GM13976 (cell line): ENCODE measurements at regions not wholly inside any gene's neighbourhood (a gene's known extent, or its start where the extent isn't known, plus 50 kb on each side); places are given as distances from the start of the nearest gene placed in this dataset.

Source experiments
- DNase-seq: peaks from one replicate; pipeline ENCODE4 v3.0.0; 2012; ENCODE audit warnings: low spot score
- in situ Hi-C: fragments of 300-500 bp; cut with MboI; formaldehyde crosslinking; loops from one replicate; pipeline ENCODE4 v1.12.0; 2022; ENCODE audit warnings: low sequenced_read_pairs, mixed read lengths, inconsistent platforms; ENCODE audit not compliant: unreplicated experiment
- TF ChIP-seq, protein P1 (sequence below): IDR thresholded peaks from 2 replicates; pipeline ENCODE4 v1.5.1; 2012; ENCODE audit warnings: borderline replicate concordance, mild to moderate bottlenecking; ENCODE audit not compliant: insufficient read depth; ENCODE audit errors: extremely low read depth, missing control alignments, control extremely low read depth

DNA sequence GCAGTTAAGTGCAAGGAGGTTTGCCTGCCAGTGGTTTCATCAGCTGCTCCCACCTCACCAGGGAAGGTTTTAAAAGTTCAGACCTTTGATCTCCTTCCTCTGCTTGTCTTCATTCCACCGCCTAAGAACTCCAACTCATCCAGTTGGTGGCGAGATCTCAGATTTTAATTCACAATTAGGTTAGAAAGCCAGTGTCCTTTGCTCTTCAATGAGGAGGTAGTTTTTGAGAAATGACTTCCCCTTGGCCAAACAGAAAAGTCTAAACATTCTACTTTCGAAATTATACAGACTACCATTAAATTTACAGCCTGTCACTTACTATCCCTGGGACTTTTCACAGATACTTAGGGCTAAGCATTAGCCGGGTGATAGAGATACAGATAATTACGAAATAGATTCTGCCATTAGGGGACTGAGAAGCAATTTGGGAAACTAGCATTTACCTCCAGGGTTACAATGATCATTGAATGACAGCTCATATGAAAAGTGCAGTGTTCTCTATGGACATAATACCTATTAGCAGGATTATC lies 513.4 kb upstream of the GHITM start:
- in situ Hi-C loops = no loop called here
- TF ChIP-seq, protein P1, sequence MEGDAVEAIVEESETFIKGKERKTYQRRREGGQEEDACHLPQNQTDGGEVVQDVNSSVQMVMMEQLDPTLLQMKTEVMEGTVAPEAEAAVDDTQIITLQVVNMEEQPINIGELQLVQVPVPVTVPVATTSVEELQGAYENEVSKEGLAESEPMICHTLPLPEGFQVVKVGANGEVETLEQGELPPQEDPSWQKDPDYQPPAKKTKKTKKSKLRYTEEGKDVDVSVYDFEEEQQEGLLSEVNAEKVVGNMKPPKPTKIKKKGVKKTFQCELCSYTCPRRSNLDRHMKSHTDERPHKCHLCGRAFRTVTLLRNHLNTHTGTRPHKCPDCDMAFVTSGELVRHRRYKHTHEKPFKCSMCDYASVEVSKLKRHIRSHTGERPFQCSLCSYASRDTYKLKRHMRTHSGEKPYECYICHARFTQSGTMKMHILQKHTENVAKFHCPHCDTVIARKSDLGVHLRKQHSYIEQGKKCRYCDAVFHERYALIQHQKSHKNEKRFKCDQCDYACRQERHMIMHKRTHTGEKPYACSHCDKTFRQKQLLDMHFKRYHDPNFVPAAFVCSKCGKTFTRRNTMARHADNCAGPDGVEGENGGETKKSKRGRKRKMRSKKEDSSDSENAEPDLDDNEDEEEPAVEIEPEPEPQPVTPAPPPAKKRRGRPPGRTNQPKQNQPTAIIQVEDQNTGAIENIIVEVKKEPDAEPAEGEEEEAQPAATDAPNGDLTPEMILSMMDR = no peak
- DNase-seq = no peak

DNA sequence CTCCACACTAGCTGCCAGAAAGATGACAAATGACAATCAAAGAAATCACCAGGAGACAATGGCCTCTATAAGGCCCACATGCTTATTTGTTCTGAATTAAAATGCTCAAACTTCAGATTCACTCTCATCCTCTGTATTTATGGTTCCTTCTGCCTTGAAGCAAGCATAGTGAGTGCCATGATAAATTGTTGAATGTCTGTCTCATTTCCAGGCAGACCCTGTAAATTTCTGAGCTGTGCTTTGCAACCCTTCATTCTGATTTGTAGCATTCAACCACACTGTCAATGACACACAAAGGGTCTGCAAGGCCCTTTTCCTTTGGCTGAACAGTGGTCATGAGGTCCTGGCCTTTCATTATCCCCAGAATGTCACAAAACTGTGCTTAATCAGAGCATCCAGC lies 506.6 kb upstream of the GHITM start:
- in situ Hi-C loops = no loop called here
- no peak for DNase-seq
- TF ChIP-seq, protein P1 = no peak

DNA sequence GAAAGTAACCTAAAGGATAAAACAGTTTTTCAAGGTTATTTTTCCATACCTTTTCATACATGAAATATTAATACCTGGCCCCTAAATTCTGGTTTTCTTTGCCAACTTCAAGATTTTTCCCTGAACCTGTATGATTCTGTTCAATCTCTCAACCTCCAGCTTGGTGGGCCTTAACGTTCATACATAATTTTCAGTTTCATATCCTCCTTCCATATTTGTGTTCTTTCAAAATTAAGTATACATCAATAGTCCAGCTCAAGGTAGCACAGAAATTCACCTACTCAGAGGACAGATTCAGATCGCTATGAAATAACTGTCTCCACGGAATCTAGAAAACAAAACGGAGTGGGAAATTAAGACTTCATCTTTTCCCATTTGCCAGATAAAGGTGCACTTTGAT lies 505.8 kb upstream of the GHITM start:
- no peak for DNase-seq
- in situ Hi-C loops = no loop called here
- TF ChIP-seq, protein P1 = no peak

DNA sequence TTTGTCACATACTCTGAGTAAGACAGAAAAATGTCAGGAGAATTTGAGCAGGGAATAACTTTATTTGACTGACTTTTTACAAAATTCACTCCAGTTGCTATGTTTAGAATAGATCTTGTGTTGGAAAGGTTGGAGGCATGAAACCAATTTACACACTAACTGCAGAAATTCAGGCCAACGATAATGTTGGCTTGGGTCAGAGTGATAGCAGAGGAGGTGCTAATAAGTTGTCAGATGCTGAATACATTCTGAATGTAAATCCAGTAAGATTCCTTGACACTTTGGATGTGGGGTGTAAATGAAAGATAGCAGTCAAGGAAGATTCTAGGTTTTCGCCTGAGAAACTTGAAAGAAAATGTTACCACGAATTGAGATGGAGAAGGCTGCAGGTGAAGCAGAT lies 502.5 kb upstream of the GHITM start:
- TF ChIP-seq, protein P1 = no peak
- in situ Hi-C loops = no loop called here

DNA sequence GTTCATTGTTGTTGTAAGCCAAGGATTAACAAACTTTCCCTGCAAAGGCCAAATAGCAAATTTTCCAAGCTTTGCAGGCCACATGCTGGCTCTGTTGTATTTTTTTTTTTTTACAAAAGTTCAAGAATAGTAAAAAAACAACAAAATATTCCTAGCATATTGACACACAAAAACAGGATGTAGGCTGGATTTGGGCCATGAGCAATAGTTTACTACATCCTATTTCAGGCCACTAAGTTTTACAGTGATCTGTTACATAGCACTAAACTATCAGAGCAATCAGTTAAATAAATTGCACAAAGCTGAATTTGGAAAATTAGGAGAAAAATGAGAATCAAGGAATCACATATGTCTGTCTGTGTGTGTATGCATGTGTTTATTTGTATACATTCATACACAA lies 491.8 kb upstream of the GHITM start:
- TF ChIP-seq, protein P1 = no peak
- no peak for DNase-seq
- in situ Hi-C loops = no loop called here

More for the DNA sequence above, 502.5 kb upstream of the GHITM start:
- DNase-seq = no peak

DNA sequence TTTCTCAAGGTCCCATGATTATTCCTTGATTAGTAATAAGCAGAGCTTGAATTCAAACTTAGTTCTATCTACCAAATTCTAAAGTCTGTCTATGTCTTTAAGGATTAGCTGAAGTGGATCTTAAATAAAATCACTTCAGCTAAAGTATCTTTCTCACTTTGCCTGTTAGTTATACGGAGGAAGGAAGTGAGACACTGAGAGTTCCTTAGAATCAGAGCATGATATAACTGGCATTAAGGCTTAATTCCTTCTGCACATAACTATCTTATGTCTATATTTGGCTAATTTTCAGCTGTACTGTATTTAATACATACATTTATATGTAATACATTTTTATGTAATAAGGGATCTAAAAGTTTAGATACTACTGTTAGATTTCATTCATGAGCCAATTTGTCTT lies 491.1 kb upstream of the GHITM start:
- DNase-seq = no peak
- TF ChIP-seq, protein P1 = no peak
- in situ Hi-C loops = no loop called here

DNA sequence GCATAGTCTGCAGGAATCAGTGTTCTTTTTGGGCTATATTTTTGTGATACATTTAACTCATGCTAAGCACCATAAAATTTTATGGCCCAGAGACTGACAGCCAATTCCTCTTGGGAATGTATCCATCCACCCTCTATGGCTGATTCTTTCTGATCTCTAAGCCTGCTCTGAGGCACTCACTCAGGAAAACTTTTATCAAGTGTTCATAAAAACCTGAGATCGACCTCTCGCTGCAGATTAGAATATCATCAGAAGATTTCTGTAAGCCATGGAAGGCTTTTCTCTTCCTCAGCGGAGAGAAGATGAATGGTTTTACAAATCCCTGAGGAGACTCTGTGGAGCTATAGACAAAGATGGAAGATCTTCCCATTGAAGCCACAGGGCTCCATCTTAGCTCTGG lies 489.8 kb upstream of the GHITM start:
- TF ChIP-seq, protein P1 = no peak
- in situ Hi-C loops = no loop called here
- no peak for DNase-seq
